ENCODE measurements at regions not wholly inside any gene's neighbourhood (a gene's known extent, or its start where the extent isn't known, plus 50 kb on each side); places are given as distances from the start of the nearest gene placed in this dataset.
"Not testable (repeated sequence)": the region's sequence is repeated elsewhere in the genome, so short reads cannot be mapped to it uniquely, and the experiment has no call there.

DNA sequence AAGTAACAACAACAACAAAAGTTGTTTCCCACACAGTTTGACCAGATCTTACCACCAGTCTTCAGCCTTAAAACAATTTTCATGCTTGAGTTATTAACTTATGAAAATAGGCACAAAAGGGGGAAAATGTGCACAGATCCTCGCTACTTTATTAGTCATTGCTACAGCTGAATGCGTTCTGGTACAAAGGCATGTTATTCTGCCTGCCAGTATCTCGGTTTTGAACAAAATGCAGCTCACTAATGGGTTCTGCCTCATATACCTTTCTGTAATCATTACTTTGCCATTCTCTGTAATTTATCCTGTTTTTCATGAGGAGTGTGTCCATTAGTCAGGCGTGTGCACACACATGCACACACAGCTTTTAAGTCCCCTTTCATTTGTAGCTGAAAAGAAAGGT is 247.6 kb downstream of the BCL2L11 start:
- H3K4me2 ChIP-seq (ENCODE audit: insufficient read depth in 1 of 2, low read depth in 2 of 2, low read length in 2 of 2); H3K79me2 ChIP-seq (ENCODE audit: control insufficient read depth in 1 of 2, insufficient read depth in 2 of 2, low read length in 2 of 2); H3K23ac ChIP-seq (ENCODE audit: insufficient read length); H2AFZ ChIP-seq (ENCODE audit: low read length); H3K18ac ChIP-seq (ENCODE audit: extremely low read depth, low read length); H2AK5ac ChIP-seq (ENCODE audit: low read depth, low read length); DNase-seq (ENCODE audit: low read depth in 1 of 2, low spot score in 2 of 2); POLR2A ChIA-PET (ENCODE audit: partially characterized antibody); H3K27ac ChIP-seq (ENCODE audit: low read depth, low read length); H3K14ac ChIP-seq (ENCODE audit: insufficient read length); H3K36me3 ChIP-seq (ENCODE audit: control insufficient read depth in 2 of 4, insufficient read depth in 4 of 4, low read length in 3 of 4); H3K9me3 ChIP-seq (ENCODE audit: insufficient read depth in 2 of 2, low read depth in 1 of 2, low read length in 1 of 2); H3K4me3 ChIP-seq (ENCODE audit: extremely low read depth in 1 of 4, insufficient read depth in 2 of 4, low read depth in 3 of 4, low read length in 4 of 4); H4K5ac ChIP-seq (ENCODE audit: insufficient read length, low read depth, low read length); H3K23me2 ChIP-seq (ENCODE audit: low read depth, low read length); H4K91ac ChIP-seq (replicated peaks; ENCODE audit: insufficient read length, low read length); H4K8ac ChIP-seq (ENCODE audit: extremely low read depth, insufficient read depth, low read length); H2BK20ac ChIP-seq (ENCODE audit: low read length); H3K56ac ChIP-seq (replicated peaks; ENCODE audit: insufficient read length, low read depth, low read length); H3K79me1 ChIP-seq (ENCODE audit: low read depth, low read length); H2BK5ac ChIP-seq (ENCODE audit: low read depth, low read length); H2BK12ac ChIP-seq (ENCODE audit: low read depth, low read length); H3K9ac ChIP-seq (replicated peaks in 1 of 4; ENCODE audit: extremely low read depth in 1 of 4, low read depth in 3 of 4, low read length in 3 of 4); H3K27me3 ChIP-seq (replicated peaks in 1 of 4; ENCODE audit: control insufficient read depth in 3 of 4, extremely low read depth in 1 of 4, insufficient read depth in 3 of 4, low read length in 3 of 4); FAIRE-seq; CTCF ChIA-PET (ENCODE audit: partially characterized antibody); H2BK15ac ChIP-seq (ENCODE audit: low read length); H4K20me1 ChIP-seq (replicated peaks in 1 of 2; ENCODE audit: control insufficient read depth in 1 of 2, insufficient read depth in 2 of 2, low read length in 2 of 2); H3K4ac ChIP-seq (replicated peaks; ENCODE audit: insufficient read length, low read depth, low read length); H3K4me1 ChIP-seq (replicated peaks in 1 of 4; ENCODE audit: control insufficient read depth in 3 of 4, insufficient read depth in 4 of 4, low read length in 3 of 4); H2BK120ac ChIP-seq (replicated peaks; ENCODE audit: low read depth, low read length): not testable (repeated sequence)
- no CpG with 5 or more reads among the region's 4 CpGs for WGBS, 2 experiments (ENCODE audit: extremely low coverage in 1 of 2, insufficient coverage in 1 of 2, insufficient read length in 1 of 2, insufficient replicate concordance in 2 of 2, low coverage in 1 of 2, low lambda C conversion rate in 2 of 2, missing lambda C conversion rate in 1 of 2)

DNA sequence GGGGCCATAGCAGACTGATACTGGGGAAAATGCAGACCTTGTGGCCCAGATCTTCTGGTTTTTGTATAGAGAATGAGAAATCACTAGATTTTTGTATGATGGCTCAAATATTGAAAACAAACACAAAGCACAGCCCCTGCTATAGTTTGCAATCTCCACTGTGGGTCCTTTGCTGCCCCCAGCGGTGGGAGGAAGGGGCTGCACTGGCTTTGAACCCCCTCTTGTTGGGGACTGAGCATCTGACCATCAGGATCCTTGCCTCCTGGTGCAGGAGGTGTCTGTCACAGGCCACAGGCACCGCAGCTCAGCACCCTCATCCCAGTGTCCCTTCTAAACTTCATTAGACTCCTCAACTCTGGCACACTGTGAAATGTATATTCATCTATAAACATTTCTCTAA is 252.3 kb downstream of the BCL2L11 start:
- not testable (repeated sequence) for DNase-seq (ENCODE audit: low read depth in 1 of 2, low spot score in 2 of 2); FAIRE-seq; H2AFZ ChIP-seq (ENCODE audit: low read length)

More for the DNA sequence above, 252.3 kb downstream of the BCL2L11 start:
- H2BK5ac ChIP-seq (ENCODE audit: low read depth, low read length); H3K23ac ChIP-seq (ENCODE audit: insufficient read length); H4K5ac ChIP-seq (ENCODE audit: insufficient read length, low read depth, low read length); H3K4ac ChIP-seq (replicated peaks; ENCODE audit: insufficient read length, low read depth, low read length); H3K27ac ChIP-seq (ENCODE audit: low read depth, low read length); H3K14ac ChIP-seq (ENCODE audit: insufficient read length); H2BK20ac ChIP-seq (ENCODE audit: low read length); H3K36me3 ChIP-seq (ENCODE audit: control insufficient read depth in 2 of 4, insufficient read depth in 4 of 4, low read length in 3 of 4); H3K4me2 ChIP-seq (ENCODE audit: insufficient read depth in 1 of 2, low read depth in 2 of 2, low read length in 2 of 2); H3K18ac ChIP-seq (ENCODE audit: extremely low read depth, low read length); H3K79me2 ChIP-seq (ENCODE audit: control insufficient read depth in 1 of 2, insufficient read depth in 2 of 2, low read length in 2 of 2); H3K4me1 ChIP-seq (replicated peaks in 1 of 4; ENCODE audit: control insufficient read depth in 3 of 4, insufficient read depth in 4 of 4, low read length in 3 of 4); H2BK120ac ChIP-seq (replicated peaks; ENCODE audit: low read depth, low read length); H3K4me3 ChIP-seq (ENCODE audit: extremely low read depth in 1 of 4, insufficient read depth in 2 of 4, low read depth in 3 of 4, low read length in 4 of 4); H4K8ac ChIP-seq (ENCODE audit: extremely low read depth, insufficient read depth, low read length); H3K23me2 ChIP-seq (ENCODE audit: low read depth, low read length); H3K9me3 ChIP-seq (ENCODE audit: insufficient read depth in 2 of 2, low read depth in 1 of 2, low read length in 1 of 2); H4K91ac ChIP-seq (replicated peaks; ENCODE audit: insufficient read length, low read length); H3K56ac ChIP-seq (replicated peaks; ENCODE audit: insufficient read length, low read depth, low read length); H3K79me1 ChIP-seq (ENCODE audit: low read depth, low read length); CTCF ChIA-PET (ENCODE audit: partially characterized antibody); H2BK12ac ChIP-seq (ENCODE audit: low read depth, low read length); POLR2A ChIA-PET (ENCODE audit: partially characterized antibody); H3K9ac ChIP-seq (replicated peaks in 1 of 4; ENCODE audit: extremely low read depth in 1 of 4, low read depth in 3 of 4, low read length in 3 of 4); H3K27me3 ChIP-seq (replicated peaks in 1 of 4; ENCODE audit: control insufficient read depth in 3 of 4, extremely low read depth in 1 of 4, insufficient read depth in 3 of 4, low read length in 3 of 4); H4K20me1 ChIP-seq (replicated peaks in 1 of 2; ENCODE audit: control insufficient read depth in 1 of 2, insufficient read depth in 2 of 2, low read length in 2 of 2); H2BK15ac ChIP-seq (ENCODE audit: low read length); H2AK5ac ChIP-seq (ENCODE audit: low read depth, low read length): not testable (repeated sequence)
- no CpG with 5 or more reads among the region's 2 CpGs for WGBS, 2 experiments (ENCODE audit: extremely low coverage in 1 of 2, insufficient coverage in 1 of 2, insufficient read length in 1 of 2, insufficient replicate concordance in 2 of 2, low coverage in 1 of 2, low lambda C conversion rate in 2 of 2, missing lambda C conversion rate in 1 of 2)

All from H1 (cell line).